Neuronal stem cell (in vitro differentiated cells): ENCODE measurements at regions not wholly inside any gene's neighbourhood (a gene's known extent, or its start where the extent isn't known, plus 50 kb on each side); places are given as distances from the start of the nearest gene placed in this dataset.

ENCODE experiments used
- DNase-seq: peaks from one replicate; pipeline ENCODE4 v3.0.0-alpha.2; 2013; ENCODE audit warnings: low spot score
- H2AFZ ChIP-seq: one replicate; pipeline ENCODE4 v1.6.1; 2013; ENCODE audit warnings: mild to moderate bottlenecking, low read length, inconsistent platforms
- H2AK5ac ChIP-seq: 2 replicates; pipeline ENCODE4 v1.6.1; 2013; ENCODE audit warnings: low read depth, mild to moderate bottlenecking, inconsistent platforms, low read length, moderate library complexity, mixed read lengths
- H2BK120ac ChIP-seq: 2 replicates; pipeline ENCODE4 v1.6.1; 2013; ENCODE audit warnings: low read depth, mild to moderate bottlenecking, inconsistent platforms, low read length, moderate library complexity, mixed read lengths
- H2BK12ac ChIP-seq: one replicate; pipeline ENCODE4 v1.6.1; 2013; ENCODE audit warnings: low read length, inconsistent platforms
- H2BK15ac ChIP-seq: 2 replicates; pipeline ENCODE4 v1.6.1; 2013; ENCODE audit warnings: mild to moderate bottlenecking, low read length, inconsistent platforms, mixed read lengths
- H2BK5ac ChIP-seq: one replicate; pipeline ENCODE4 v1.6.1; 2013; ENCODE audit warnings: inconsistent platforms, mild to moderate bottlenecking, low read length, moderate library complexity
- H3K14ac ChIP-seq: one replicate; pipeline ENCODE4 v1.6.1; 2013; ENCODE audit warnings: low read length, inconsistent platforms
- H3K18ac ChIP-seq: 2 replicates; pipeline ENCODE4 v1.6.1; 2013; ENCODE audit warnings: low read length, inconsistent platforms
- H3K23ac ChIP-seq: 2 replicates; pipeline ENCODE4 v1.6.1; 2013; ENCODE audit warnings: low read depth, mild to moderate bottlenecking, mixed read lengths, low read length, inconsistent platforms; ENCODE audit not compliant: poor library complexity
- H3K27ac ChIP-seq: replicated peaks from 3 replicates; pipeline ENCODE4 v1.5.1; 2013; ENCODE audit warnings: low read length, inconsistent platforms
- H3K27me3 ChIP-seq, 3 experiments: 2 replicates each; pipeline ENCODE4 v1.6.1; 2013; ENCODE audit warnings: low read length in 3 of 3, mild to moderate bottlenecking in 2 of 3, inconsistent platforms in 1 of 3, low read depth in 1 of 3, mixed read lengths in 1 of 3, moderate library complexity in 1 of 3; ENCODE audit not compliant: control insufficient read depth in 3 of 3, insufficient read depth in 3 of 3
- H3K36me3 ChIP-seq, 2 donors: replicated peaks in 1 of 2; 2 replicates each; pipeline ENCODE4 v1.6.1; 2013; ENCODE audit warnings: low read length in 2 of 2; ENCODE audit not compliant: control insufficient read depth in 2 of 2, insufficient read depth in 2 of 2
- H3K4ac ChIP-seq: 2 replicates; pipeline ENCODE4 v1.6.1; 2013; ENCODE audit warnings: inconsistent platforms, mild to moderate bottlenecking, low read length, moderate library complexity
- H3K4me1 ChIP-seq, 2 donors: 1 replicate in 1 of 2; 2 replicates in 1 of 2; pipeline ENCODE4 v1.6.1; 2013; ENCODE audit warnings: low read length in 2 of 2, low read depth in 1 of 2; ENCODE audit not compliant: control insufficient read depth in 2 of 2, insufficient read depth in 1 of 2
- H3K4me2 ChIP-seq: one replicate; pipeline ENCODE4 v1.6.1; 2013; ENCODE audit warnings: mild to moderate bottlenecking, low read length, inconsistent platforms; ENCODE audit not compliant: insufficient read depth, poor library complexity, severe bottlenecking
- H3K4me3 ChIP-seq, 2 donors: 2 replicates each; pipeline ENCODE4 v1.5.1; 2013; ENCODE audit warnings: low read length in 2 of 2, mild to moderate bottlenecking in 2 of 2, inconsistent platforms in 1 of 2, moderate library complexity in 1 of 2
- H3K79me1 ChIP-seq: one replicate; pipeline ENCODE4 v1.6.1; 2013; ENCODE audit warnings: low read depth, mild to moderate bottlenecking, inconsistent platforms, low read length, moderate library complexity
- H3K9ac ChIP-seq: one replicate; pipeline ENCODE4 v1.6.1; 2013; ENCODE audit warnings: mild to moderate bottlenecking, low read depth, low read length, inconsistent platforms; ENCODE audit not compliant: poor library complexity
- H3K9me3 ChIP-seq, 2 donors: replicated peaks in 1 of 2; 2 replicates each; pipeline versions ENCODE3 to v1.6.1; 2013; ENCODE audit warnings: low read length in 2 of 2, mild to moderate bottlenecking in 2 of 2, inconsistent platforms in 1 of 2, low read depth in 1 of 2, mixed read lengths in 1 of 2, moderate library complexity in 1 of 2; ENCODE audit not compliant: control insufficient read depth in 2 of 2, insufficient read depth in 1 of 2
- H4K8ac ChIP-seq: one replicate; pipeline ENCODE4 v1.6.1; 2013; ENCODE audit warnings: low read depth, mild to moderate bottlenecking, inconsistent platforms, low read length, moderate library complexity
- H4K91ac ChIP-seq: one replicate; pipeline ENCODE4 v1.6.1; 2013; ENCODE audit warnings: low read length, low read depth, mild to moderate bottlenecking, inconsistent platforms; ENCODE audit not compliant: poor library complexity
- WGBS, 2 donors: extraction: QIAGEN DNeasy Blood & Tissue Kit; methylation state at CpG; one replicate each; pipeline ENCODE4 v1.1.7; 2013; ENCODE audit warnings: missing lambda C conversion rate in 2 of 2, mixed read lengths in 1 of 2; ENCODE audit not compliant: insufficient read length in 2 of 2, insufficient replicate concordance in 1 of 2; ENCODE audit errors: extremely low coverage in 2 of 2; 5-methylcytosine and 5-hydroxymethylcytosine counted together

DNA sequence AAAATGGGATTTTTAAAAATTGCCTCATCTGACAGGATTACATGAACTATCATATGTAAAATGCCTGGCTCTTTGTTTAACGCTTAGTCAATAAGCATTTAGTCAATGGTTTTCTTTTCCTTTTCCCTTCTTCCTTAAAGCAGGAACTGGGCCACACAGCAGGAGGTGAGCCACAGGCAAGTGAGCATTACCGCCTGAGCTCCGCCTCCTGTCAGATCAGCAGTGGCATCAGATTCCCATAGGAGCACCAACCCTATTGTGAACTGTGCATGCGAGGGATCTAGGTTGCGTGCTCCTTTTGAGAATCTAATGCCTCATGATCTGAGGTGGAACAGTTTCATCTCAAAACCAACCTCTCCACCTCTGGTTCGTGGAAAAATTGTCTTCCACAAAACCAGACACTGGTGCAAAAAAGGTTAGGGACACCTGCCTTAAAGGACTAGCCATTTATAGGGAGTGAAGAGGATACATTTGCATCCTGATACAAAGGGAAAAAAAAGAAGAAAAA is 306.1 kb downstream of the FBXW7 start:
- Histone ChIP-seq H3K9me3 (peaks cover 0 to 2% of the 10 kb centered on the region in 2 donors), H3K4me1 (peaks cover 0 to 3% of the 10 kb centered on the region in 2 donors), H3K79me1 (no peaks in the 10 kb centered on the region), H3K4me3 (no peak overlapping the region), H3K18ac (no peak overlapping the region), H4K91ac (no peak overlapping the region), H3K23ac (no peak overlapping the region), H3K9ac (no peak overlapping the region), H2AK5ac (no peak overlapping the region), H2BK120ac (no peak overlapping the region), H3K36me3 (no peaks in the 10 kb centered on the region), H3K4me2 (no peak overlapping the region), H2BK12ac (no peak overlapping the region), H3K4ac (no peak overlapping the region), H2AFZ (no peak overlapping the region), H2BK15ac (no peak overlapping the region), H2BK5ac (no peak overlapping the region), H3K14ac (no peak overlapping the region), H3K27me3 (no peaks in the 10 kb centered on the region), H3K27ac (no peak overlapping the region), H4K8ac (no peak overlapping the region)
- no peak for DNase-seq
- WGBS, 2 donors: no CpG with 5 or more reads among the region's 6 CpGs

DNA sequence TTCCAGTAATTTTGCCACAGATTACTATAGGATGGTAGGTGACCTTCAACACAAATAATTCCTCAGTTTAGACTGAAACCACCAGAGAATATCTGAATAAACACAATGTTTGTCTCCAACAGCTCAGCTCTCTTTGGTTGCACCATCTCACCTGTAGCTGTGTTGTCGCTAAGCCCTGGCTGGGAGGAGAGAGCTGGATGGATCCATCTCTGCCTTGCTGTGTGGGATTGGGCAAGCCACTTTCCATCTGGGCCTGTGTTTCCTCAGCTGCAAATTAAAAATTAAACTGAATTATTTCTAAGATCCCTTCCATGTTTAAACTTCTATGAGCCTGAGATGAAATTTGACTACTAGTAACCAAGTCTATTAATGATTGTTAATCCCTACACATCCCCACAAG is 310.2 kb downstream of the FBXW7 start:
- no peak overlapping the region for H3K4me2 ChIP-seq
- no peak overlapping the region for H3K4me3 ChIP-seq
- DNase-seq: no peak
- no peak overlapping the region for H2AK5ac ChIP-seq
- no peak overlapping the region for H4K91ac ChIP-seq
- H3K9me3 ChIP-seq: peaks cover 0 to 2% of the 10 kb centered on the region in 2 donors
- no peak overlapping the region for H4K8ac ChIP-seq
- no peak overlapping the region for H3K27ac ChIP-seq
- H3K9ac ChIP-seq: no peak overlapping the region
- H3K14ac ChIP-seq: no peak overlapping the region
- H3K79me1 ChIP-seq: no peaks in the 10 kb centered on the region
- no peak overlapping the region for H3K4ac ChIP-seq
- H2AFZ ChIP-seq: no peak overlapping the region
- no peaks in the 10 kb centered on the region for H3K36me3 ChIP-seq
- H3K23ac ChIP-seq: no peak overlapping the region
- peaks cover 0 to 7% of the 10 kb centered on the region in 2 donors for H3K4me1 ChIP-seq
- no peak overlapping the region for H2BK15ac ChIP-seq
- H2BK5ac ChIP-seq: no peak overlapping the region
- WGBS, 2 donors: no CpG with 5 or more reads among the region's 1 CpG
- H2BK12ac ChIP-seq: no peak overlapping the region
- H3K27me3 ChIP-seq: no peaks in the 10 kb centered on the region
- no peak overlapping the region for H2BK120ac ChIP-seq
- H3K18ac ChIP-seq: no peak overlapping the region

DNA sequence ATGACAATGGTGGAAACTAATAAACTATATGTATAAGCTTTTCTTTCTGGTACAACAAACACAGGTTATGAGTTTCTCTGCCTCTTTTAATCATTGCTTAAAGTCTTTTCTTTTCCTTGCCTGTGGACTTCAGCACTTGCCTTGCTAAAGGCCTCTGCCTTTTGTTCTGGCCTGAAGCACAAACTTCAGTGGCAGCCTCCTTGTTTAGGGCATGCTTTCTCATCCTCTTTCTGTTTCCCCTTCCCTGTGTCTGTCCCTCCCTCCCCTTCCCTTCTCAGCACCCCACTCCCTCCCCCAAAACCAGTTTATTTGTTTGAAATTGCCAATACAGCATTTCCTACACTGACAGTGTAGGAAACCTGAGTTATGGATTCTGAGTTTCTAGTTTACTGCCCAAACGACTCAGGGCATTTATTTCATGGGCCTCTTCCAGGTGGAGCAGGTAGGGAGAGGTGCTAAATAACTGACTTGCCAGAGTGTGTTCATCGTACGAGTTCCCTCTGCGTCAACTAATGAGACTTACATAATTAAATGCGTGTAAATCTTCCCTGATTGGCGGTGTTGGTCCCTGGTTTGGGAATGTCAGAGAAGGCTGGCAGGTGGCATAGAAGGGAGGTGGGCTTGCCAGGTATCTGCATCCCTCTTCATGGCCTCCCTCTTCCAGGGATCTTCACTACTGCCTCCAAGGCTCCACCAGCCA is 311.0 kb downstream of the FBXW7 start:
- Histone ChIP-seq H3K27ac (no peak overlapping the region), H3K79me1 (no peaks in the 10 kb centered on the region), H2BK5ac (no peak overlapping the region), H3K23ac (no peak overlapping the region), H3K4ac (no peak overlapping the region), H2AFZ (peak overlapping the region; percentile 3), H3K36me3 (no peaks in the 10 kb centered on the region), H3K4me3 (no peak overlapping the region), H3K4me2 (no peak overlapping the region), H3K18ac (no peak overlapping the region), H2BK12ac (no peak overlapping the region), H2AK5ac (no peak overlapping the region), H3K9me3 (peaks cover 0 to 2% of the 10 kb centered on the region in 2 donors), H3K27me3 (no peaks in the 10 kb centered on the region), H4K8ac (no peak overlapping the region), H2BK15ac (no peak overlapping the region), H3K14ac (no peak overlapping the region), H2BK120ac (no peak overlapping the region), H3K9ac (no peak overlapping the region), H3K4me1 (peaks cover 0 to 7% of the 10 kb centered on the region in 2 donors), H4K91ac (no peak overlapping the region)
- no CpG with 5 or more reads among the region's 6 CpGs for WGBS, 2 donors
- DNase-seq: no peak

DNA sequence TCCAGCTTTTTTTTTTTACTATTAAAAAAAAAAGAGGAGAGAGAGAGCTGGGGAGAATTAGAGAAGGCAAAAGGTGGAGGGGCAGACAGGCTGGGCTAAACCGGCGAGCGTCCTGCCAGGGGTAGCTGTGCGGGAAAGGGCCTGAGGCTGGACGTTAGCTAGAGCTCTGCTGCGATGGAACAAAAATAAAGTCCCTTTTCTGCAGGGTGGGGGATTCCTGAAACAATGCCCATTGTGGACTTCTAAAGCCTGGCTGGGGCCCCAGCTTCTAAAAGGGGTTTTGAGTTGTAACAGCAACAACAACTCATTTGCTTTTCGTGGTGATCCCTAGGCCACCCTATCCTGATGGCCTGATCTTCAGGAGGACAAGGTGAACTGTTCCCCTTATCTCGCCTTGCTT is 311.7 kb downstream of the FBXW7 start:
- no peak overlapping the region for H2AK5ac ChIP-seq
- no peak for DNase-seq
- peaks cover 0 to 2% of the 10 kb centered on the region in 2 donors for H3K9me3 ChIP-seq
- no peak overlapping the region for H3K27ac ChIP-seq
- no peak overlapping the region for H3K4me3 ChIP-seq
- H2BK12ac ChIP-seq: no peak overlapping the region
- H3K18ac ChIP-seq: no peak overlapping the region
- no peaks in the 10 kb centered on the region for H3K36me3 ChIP-seq
- H3K27me3 ChIP-seq: no peaks in the 10 kb centered on the region
- peak overlapping the region; percentile 7 for H2BK5ac ChIP-seq
- H3K4ac ChIP-seq: no peak overlapping the region
- no peak overlapping the region for H3K23ac ChIP-seq
- H2BK120ac ChIP-seq: no peak overlapping the region
- H2BK15ac ChIP-seq: no peak overlapping the region
- H4K91ac ChIP-seq: no peak overlapping the region
- WGBS, 2 donors: no CpG with 5 or more reads among the region's 8 CpGs
- H3K79me1 ChIP-seq: no peaks in the 10 kb centered on the region
- H3K4me1 ChIP-seq: peaks cover 0 to 5% of the 10 kb centered on the region in 2 donors
- H3K4me2 ChIP-seq: no peak overlapping the region
- no peak overlapping the region for H3K14ac ChIP-seq
- peak overlapping the region; percentile 3 for H2AFZ ChIP-seq
- no peak overlapping the region for H3K9ac ChIP-seq
- H4K8ac ChIP-seq: no peak overlapping the region
